ENCODE measurements at regions not wholly inside any gene's neighbourhood (a gene's known extent, or its start where the extent isn't known, plus 50 kb on each side); places are given as distances from the start of the nearest gene placed in this dataset.

- TF ChIP-seq, protein P1, sequence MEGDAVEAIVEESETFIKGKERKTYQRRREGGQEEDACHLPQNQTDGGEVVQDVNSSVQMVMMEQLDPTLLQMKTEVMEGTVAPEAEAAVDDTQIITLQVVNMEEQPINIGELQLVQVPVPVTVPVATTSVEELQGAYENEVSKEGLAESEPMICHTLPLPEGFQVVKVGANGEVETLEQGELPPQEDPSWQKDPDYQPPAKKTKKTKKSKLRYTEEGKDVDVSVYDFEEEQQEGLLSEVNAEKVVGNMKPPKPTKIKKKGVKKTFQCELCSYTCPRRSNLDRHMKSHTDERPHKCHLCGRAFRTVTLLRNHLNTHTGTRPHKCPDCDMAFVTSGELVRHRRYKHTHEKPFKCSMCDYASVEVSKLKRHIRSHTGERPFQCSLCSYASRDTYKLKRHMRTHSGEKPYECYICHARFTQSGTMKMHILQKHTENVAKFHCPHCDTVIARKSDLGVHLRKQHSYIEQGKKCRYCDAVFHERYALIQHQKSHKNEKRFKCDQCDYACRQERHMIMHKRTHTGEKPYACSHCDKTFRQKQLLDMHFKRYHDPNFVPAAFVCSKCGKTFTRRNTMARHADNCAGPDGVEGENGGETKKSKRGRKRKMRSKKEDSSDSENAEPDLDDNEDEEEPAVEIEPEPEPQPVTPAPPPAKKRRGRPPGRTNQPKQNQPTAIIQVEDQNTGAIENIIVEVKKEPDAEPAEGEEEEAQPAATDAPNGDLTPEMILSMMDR (IDR thresholded peaks at IDR 0.05; ENCODE audit: low read length), result no peak
- TF ChIP-seq EZH2 (IDR thresholded peaks at IDR 0.05; ENCODE audit: borderline replicate concordance, low read length), result no peak
Observed at GRCh38 chrX:27350476-27350875, 112.7 kb downstream of the PPP4R3C start.

Measured in OCI-LY1 (cell line).